GM12873 (cell line): ENCODE measurements at regions not wholly inside any gene's neighbourhood (a gene's known extent, or its start where the extent isn't known, plus 50 kb on each side); places are given as distances from the start of the nearest gene placed in this dataset.

ENCODE experiments used
- CTCF ChIP-seq: IDR thresholded peaks from 2 replicates; pipeline ENCODE4 v1.5.1; 2012; ENCODE audit warnings: low read depth, mild to moderate bottlenecking, moderate library complexity, low read length, control low read depth; ENCODE audit not compliant: insufficient read depth; ENCODE audit errors: missing control alignments

DNA sequence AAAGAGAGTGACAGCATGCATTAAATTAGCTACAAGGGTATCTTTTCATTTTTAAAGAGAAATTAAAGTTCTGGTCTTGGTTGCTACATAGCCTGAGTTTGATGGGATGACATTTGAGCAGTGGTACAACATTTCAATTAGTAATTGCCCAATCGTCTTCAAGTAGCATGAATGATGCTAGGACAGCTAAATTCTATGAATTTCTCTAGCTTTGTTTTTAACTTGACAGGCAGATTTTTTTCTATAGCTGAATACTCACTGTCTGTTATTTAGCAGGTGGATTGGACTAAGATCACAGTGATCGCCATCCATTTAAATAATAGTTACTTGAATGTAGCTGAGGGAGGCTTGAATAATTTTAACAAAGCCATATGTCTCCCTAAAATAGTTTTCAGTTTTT is 162.2 kb downstream of the OXSM start:
- no peak for TF ChIP-seq CTCF

DNA sequence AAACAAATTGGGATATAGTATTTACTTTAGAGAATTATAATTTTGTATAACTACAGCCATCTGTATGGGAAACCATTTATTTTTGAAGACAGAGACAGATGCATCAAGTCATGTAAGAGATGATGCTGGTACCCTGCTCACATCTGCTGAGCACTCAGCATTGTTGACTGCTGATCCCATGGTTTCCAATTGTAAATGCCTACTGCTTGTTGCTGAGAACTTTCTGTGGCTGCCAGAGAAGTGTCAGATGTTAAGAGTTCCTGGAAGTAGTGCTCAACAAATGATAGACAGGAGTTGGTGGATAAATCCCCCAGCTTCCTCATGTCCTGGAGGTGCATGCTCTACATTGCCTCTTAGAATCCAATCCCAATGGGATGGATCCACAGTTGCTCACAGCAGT is 167.1 kb downstream of the OXSM start:
- no peak for TF ChIP-seq CTCF

DNA sequence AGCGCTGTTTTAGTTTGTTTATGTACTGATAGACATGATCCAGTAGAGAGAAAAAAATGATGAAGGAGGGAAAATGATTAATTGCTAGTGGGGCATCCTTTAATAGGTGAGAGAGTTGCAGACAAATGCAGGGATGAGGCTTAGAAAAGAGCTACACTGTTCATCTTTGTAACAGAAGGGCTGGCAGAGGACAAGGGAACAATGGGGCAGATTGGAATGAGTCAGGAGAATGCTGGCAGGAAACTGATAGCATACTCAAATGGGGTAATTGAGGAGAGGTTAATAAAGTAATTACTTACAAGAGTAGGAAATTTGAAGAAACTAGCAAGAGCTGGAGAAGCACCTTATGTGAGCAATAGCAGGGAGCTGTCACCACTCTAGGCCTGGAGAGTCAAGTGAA is 170.9 kb downstream of the OXSM start:
- TF ChIP-seq CTCF = no peak

- peak; percentile 29 for TF ChIP-seq CTCF
These were observed 172.4 kb downstream of the OXSM start for GRCh38 chr3:25962255-25962654.

DNA sequence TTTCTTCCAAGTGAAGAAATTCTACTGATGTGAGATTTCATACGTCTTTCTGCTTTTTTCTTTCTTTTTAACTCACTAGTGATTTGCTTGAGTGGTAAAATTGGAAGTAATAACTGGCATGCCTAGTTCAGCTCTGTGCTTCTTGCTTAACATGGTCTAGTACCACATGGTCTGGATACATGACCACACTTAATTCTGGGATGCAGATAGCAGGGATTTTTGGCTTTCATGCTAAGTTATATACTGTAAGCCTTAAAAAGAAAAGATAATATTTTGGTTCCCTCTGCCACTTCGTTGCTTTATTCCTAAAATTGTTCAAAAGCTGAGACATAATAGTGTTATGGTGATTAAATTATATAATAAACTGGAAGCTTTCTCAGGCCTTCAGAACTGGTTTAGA is 174.3 kb downstream of the OXSM start:
- no peak for TF ChIP-seq CTCF

- no peak for TF ChIP-seq CTCF
These were observed 177.5 kb downstream of the OXSM start for GRCh38 chr3:25967385-25967784.

DNA sequence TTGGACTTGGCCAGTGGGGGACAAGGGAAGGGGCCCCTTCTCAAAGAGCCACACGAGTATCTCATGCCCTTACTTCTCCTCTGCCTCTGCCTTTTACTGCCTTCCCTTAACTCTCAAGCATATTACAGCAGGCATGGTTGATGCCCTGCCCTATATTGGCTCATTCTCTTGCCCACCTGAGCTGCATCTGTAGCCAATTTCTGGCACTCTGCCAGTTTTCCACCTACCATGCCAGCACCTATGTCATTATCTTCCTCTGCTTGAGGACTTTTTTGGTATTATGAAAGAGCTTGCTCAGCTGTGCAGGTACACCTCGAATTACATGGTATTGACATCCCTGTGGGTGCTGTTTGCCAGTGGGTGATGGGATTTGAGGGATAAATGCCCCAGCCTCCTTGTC is 181.8 kb downstream of the OXSM start:
- no peak for TF ChIP-seq CTCF

GRCh38 chr3:25973122-25973521 is 183.2 kb downstream of the OXSM start:
- TF ChIP-seq CTCF = no peak
